ENCODE measurements at regions not wholly inside any gene's neighbourhood (a gene's known extent, or its start where the extent isn't known, plus 50 kb on each side); places are given as distances from the start of the nearest gene placed in this dataset.
"Not testable (repeated sequence)": the region's sequence is repeated elsewhere in the genome, so short reads cannot be mapped to it uniquely, and the experiment has no call there.

DNA sequence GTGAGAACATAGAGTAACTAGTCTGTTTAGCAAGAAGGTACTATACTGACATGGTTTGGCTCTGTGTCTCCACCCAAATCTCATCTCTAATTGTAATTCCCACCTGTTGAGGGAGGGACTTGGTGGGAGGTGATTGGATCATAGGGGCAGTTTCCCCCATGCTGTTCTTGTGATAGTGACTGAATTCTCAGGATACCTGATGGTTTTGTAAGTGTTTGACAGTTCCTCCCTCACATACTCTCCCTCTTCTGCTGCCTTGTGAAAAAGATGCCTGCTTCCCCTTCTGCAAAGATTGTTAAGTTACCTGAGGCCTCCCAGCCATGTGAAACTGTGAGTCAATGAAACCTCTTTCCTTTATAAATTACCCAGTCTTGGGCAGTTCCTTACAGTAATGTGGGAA is 240.4 kb upstream of the ST8SIA4 start:
- DNase-seq, result no peak

DNA sequence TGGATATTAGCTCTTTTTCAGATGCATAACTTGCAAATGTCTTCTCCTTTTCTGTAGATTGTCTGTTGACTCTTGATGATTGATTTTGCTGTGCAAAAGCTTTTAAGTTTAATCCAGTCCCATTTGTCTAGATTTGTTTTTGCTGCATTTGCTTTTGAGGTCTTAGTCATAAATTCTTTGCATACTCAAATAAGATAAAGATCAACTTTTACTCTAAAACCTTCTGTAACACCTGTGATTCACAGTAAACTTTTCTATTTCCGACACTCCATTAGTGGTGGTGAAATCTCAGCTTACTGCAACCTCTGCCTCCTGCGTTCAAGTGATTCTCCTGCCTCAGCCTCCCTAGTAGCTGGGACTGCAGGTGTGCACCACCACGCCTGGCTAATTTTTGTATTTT is 239.0 kb upstream of the ST8SIA4 start:
- DNase-seq, result no peak

DNA sequence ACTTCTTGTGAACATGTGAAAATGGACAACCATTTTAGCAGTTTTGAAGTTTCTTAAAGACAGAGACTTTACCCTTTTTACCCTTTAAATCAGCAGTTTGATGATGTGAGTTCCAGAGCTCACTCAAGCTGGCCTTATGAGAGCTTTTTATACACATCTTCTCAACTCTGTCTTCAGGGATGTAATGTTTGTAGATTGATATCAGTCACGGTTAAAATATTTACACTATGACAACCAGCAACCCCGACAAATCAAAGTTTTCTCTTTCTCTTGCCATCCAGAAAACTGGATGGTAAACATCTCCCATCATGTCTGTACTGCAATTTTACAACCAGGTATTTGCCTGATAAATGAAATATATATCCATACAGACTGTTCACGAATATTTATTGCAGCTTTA is 233.4 kb upstream of the ST8SIA4 start:
- no peak for DNase-seq

DNA sequence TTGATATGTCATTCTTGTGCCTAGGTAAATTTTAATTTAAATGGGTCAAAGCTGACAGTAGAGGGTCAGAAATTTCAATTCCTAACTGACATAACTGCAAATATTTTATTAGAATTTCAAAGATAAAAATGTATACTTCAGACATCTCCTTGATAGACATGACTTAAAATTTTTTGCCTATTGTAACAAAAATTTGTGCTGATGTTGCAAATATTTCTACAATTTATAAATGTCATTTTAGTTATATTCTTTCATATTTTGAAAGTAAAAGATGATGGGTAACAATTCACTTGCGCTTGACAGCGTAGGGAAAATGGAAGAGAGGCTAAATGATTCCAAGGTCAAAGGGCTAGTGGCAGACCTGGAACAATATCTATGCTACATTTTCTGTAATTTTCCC is 220.3 kb upstream of the ST8SIA4 start:
- DNase-seq, result no peak

DNA sequence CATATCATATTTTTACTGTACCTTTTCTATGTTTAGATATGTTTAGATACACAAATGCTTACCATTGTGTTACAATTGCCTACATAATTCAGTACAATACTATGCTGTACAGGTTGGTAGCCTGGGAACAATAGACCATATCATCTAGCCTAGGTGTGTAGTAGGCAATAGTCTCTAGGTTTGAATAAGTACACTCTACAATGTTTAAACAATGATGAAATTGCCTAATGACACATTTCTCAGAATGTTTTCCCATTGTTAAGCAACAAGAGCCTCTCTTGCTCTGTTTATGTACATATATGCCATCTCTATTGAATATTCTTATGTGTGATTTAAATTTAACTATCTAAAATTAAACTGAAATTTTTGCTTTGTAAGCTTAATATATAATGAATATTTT is 209.6 kb upstream of the ST8SIA4 start:
- DNase-seq, result no peak

DNA sequence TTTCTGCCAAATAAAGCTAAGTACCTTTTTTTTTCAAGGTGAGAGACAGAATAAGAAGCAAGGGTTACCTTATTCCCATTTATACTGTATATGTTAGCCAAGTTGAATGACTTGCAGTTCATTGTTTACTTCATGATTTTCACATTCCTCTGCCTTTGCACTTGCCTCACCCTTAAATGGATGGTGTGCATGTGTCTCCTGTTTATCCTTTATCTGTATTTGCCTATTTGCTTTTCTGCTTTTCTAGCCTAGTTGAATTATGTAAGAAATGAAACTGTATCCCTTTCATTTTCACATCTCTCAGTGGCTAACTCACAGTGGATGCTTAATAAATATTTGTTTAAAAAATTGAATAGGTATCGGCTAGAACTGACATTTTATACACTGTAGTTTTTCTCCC is 200.8 kb upstream of the ST8SIA4 start:
- no peak for DNase-seq

DNA sequence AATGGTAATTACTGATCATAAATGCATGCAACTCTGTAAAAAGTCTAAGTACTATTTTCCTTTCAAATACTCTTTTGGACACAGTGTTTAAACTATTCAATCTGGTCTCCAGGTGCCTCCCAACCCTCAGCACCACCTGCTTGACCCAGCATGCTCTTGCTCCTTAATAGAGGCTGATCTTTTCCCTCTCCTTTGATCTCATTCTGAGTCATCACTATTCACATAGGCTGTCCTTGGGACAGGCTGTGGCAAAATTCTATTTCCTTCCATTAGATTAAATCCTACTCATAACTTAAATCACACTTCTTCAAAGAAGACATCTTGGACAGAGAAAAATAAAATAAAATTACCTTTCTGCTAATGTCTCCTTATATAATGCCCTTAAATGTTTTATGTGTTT is 199.4 kb upstream of the ST8SIA4 start:
- DNase-seq, result no peak

DNA sequence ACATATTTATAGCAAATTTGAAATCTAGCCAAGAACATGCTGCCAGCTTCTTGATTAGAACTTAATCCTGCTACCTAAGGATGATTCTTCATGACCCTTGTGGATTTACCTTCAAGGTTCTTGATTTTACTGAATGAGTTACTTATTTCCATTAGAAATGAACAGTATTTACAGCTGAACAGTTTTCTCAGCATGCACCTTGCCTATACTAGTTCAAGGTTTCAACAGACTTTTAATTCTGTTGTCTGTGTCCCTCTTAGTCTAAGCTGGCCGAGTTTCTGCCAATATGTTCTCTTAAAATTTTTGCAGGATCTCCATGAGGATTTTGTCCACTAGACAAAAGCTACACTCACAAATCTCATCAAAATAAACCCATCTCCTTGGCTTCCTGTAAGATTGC is 188.8 kb upstream of the ST8SIA4 start:
- no peak for DNase-seq

DNA sequence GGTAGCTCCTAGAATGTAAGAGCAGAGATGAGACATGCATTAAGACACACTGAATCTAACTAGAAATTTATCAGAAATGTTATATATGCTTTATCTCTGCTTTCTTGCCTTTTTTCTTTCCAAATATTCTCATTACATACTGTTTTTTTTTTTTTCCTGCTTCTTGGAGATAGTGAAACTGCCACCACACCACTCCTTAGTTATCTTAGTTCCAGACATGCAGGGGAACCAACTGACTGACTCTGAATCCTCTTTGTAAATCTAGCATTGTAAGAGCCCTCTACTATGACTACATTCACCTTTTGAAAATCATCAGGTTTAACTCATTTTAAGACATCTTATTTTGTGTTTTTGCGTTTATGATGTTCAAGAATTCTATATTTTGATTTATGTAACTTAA is 181.3 kb upstream of the ST8SIA4 start:
- DNase-seq, result no peak

DNA sequence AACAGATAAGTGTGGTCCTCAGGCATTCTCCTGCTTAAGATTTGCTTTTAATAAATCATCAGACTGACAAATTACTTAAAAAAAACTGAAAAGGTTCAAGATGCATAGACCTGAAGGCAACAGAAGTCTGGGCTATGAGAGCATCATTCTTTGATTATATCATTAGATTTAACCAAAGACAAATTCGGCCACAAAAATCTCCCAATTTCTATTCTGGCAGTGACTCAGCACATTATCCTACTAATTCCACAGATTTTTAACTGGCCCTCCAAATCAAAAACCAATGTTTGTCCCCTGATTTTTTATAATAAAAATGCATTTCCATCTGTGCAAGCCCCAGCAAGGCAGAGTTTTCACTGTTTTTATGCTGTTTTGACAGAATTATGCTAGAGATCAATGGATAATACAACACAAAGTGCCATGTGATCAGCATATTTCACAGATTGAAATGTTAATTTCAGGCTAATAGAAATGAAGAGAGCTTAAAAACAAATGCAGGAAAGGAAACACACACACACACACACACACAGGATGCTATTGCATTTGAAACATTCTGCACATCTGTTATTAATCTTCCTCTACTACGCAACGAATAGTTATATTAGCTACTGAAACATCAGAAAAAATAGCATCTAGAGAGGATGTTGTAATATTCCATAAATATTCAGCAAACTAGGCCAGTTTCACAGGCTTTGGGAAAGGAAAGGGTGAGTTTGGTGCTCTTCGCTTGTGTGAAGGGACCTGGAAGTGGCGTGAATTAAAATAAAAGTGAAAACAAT is 177.6 kb upstream of the ST8SIA4 start:
- DNase-seq, result no peak

DNA sequence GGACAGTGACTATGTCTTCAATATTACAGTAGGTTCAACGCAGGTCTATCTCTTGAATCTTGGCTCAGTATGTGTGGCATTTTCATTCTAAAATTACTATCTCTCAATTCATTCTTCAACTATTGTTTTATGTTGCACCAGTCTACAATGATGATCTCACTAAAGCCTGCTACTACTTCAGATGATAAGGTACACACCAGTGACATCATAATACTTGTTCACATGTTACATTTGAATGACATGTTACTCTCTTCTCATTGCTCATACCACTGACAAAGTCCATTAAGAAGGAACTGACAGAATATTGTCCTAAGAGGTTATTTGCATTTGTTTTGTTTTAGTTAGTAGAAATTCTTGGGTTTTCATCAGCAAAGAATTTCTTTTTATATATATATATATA is 165.2 kb upstream of the ST8SIA4 start:
- DNase-seq, result no peak

DNA sequence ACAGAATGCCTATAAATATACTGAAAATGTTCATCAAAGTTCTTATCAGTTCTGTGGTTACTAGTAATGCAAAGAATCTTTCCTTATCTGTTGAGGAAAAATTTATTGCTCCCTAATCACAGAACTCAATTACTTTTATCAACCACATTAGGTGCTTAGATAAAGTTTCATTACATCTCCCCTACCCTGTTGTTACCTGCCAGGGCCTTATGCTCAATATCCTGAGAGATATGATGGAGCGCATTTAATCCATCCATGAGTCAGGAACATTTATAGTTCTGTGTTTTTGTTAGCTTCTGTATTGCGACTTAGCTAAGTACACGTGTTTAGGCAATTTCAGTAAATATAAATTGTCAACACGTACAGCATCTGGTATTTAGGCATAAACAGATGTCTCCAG is 164.3 kb upstream of the ST8SIA4 start:
- DNase-seq, result no peak

DNA sequence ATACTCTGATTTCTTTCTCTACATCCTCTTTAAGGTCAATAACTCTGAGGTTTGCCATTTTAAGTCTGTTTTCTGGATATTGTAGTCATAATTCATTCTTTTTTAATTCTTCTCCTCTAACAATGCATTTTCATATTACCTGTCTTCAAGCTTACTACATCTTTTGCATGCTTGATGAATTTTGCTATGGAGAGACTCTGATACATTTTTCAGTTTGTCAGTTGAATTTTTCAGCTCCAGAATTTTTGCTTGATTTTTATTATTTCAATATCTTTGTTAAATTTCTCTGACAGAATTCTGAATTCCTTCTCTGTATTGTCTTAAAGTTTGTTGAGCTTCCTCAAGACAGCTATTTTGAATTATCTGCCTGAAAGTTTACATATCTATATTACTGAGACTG is 159.8 kb upstream of the ST8SIA4 start:
- no peak for DNase-seq

DNA sequence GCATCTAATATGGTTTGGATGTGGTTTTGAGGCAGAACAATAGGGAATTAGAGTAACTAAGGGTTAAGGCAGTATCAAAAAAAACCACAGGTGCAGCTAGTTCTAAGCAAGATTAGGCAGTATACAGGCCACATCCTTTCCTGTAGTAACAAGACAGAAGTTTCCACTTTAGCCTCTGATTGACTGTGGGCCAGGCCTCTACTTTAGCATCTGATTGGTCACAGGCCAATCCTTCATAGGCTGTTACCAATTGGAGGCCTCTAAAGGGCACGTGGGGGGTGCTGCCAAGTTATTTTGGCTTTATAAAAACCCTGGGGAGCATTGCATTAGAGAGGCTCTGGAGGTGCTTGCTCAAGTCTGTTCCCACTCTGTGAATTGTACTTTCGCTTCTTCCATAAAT is 144.1 kb upstream of the ST8SIA4 start:
- DNase-seq, result no peak

DNA sequence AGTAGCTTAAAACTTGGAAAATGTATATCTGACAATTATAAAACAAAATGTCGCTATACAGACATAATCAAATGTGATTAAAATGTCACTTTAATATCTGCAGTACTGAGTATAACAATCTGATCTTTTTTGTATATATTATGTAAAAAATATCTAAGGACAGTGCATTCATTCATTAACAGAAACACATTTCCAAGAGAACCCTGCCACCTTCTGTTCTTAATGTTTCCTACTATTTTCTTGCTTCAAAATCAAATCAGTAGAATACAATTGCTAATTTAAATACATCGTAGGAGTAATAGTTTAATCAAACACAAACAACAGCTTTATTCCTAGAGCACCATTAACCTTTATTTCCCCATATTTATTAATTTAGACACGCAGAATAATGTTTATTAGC is 142.6 kb upstream of the ST8SIA4 start:
- peak in 1 of 2 experiments; percentile 31 for DNase-seq

DNA sequence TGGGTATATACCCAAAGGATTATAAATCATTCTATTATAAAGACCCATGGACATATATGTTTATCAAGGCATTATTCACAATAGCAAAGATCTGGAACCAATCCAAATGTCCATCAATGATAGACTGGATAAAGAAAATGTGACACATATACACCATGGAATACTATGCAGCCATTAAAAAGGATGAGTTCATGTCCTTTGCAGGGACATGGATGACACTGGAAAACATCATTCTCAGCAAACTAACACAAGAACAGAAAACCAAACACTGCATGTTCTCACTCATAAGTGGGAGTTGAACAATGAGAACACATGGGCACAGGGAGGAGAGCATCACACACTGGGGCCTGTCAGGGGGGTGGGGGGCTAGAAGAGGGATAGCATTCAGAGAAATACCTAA is 136.9 kb upstream of the ST8SIA4 start:
- DNase-seq, result not testable (repeated sequence)

DNA sequence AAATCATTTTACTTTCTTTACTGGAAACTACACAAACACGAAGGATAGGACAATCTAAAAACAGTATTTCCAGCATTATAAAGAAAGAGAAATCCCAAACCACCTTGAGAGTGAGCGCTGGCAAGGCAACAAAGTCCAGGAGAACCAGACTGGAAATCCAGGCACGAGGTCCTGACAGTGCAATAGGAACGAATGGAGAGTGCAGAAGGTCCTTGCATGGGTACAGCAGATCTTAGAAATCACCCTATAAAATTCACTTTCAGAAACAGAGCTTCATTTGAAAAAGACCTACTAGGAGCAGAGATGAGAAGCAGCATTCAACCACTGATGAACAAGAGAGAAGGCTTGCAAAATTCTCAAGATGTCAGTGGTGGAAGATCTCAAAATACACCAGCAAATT is 133.7 kb upstream of the ST8SIA4 start:
- DNase-seq, result no peak

DNA sequence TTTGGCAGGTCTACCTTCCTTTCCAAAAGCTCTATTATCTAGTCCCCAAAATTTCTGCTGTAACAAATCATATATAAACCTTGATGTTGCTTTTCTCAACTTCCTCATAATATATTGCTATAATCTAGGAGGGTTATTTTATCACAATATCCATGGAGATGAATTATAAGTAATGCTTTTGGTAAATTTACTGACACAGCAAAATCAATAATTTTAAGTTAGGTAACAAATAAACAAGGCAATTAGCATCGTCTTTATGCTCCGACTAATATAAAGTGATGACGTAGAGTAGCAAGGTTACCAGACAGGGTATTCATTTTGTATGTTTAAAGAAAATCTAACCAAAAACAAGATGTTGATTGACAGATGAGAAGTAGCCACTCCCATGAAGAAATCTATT is 132.3 kb upstream of the ST8SIA4 start:
- DNase-seq, result no peak

DNA sequence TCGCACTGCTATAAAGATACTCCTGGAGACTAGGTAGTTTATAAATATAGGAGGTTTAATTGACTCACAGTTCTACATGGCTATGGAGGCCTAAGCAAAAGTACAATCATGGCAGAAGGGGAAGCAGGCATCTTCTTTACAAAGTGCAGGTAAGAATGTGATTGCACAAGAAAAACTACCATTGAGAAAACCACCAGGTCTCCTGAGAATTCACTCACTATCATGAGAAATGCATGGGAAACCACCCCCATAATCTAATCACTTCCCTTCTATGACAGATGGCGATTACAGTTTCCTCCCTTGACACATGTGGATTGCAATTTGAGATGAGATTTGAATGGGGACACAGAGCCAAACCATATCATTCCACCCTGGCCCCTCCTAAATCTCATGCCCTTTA is 121.2 kb upstream of the ST8SIA4 start:
- no peak for DNase-seq

DNA sequence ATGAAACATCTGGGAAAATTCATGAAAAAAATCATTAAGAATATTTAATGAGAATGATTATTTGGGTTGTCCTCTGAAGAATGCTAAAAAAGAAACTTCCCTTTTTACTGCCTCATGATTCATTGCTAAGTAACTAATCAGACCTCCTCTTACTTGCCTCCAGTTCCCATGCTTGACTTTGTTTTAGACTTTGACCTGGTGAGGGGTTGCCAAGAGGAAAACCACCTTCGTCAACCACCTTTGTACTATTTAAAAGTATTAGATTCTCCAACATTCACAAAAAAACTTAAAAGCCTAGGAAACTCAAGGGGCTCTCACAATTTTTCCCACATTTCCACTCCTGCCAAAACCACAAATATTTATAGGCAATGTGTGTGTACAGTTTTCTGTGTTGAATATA is 115.2 kb upstream of the ST8SIA4 start:
- no peak for DNase-seq

DNA sequence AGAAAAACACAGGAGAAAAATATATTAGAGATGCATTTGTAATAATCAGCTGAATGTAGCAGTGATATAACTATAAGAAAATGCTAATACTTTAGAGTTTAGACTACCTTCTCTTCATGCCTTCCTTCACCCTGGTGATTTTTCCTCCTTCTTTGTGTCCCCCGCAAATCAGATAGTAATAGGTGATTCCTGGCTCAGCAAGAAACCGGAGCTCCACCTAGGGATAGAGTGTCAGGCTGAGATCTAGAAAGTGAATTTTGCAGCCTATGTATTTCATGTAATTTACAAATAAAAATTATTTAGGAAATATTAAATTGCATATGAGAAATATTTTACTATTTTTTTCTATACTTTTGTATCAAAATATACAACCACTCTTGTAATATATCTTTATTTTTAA is 109.8 kb upstream of the ST8SIA4 start:
- no peak for DNase-seq

DNA sequence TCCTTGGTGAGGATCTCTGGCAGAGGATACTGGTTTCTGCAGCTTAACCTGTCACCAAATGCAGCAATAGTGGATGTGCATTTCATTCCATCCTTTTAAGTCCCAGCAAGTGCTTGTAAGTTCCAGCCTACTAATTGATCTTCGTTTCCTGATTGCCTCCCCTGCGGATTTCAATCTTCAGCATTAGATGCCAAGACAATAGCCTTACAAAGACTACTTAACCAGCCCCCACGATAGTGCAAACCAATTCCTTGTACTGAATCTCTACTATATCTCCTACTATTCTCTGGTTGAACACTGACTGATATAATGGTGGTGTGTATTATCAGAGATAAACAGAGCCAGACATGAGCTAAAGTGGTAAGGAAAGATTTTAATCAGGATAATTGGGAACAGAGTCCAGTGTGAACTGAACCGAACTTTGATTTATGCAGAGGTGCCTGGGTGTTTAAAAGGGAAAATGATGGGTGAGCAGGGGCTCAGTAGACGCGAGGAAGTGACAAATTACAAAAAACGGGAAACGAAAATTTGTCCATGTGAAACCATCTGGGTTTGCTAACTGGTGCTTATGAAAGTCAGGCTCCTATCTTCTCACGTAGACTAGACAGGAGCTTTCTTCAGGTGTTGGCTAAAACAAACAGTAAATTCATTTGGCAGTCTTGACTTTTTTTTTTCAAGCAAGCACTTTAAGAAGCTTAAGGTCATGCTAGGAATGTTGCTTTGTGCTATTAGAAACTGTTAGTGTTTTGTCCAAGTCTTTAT is 106.9 kb upstream of the ST8SIA4 start:
- no peak for DNase-seq

DNA sequence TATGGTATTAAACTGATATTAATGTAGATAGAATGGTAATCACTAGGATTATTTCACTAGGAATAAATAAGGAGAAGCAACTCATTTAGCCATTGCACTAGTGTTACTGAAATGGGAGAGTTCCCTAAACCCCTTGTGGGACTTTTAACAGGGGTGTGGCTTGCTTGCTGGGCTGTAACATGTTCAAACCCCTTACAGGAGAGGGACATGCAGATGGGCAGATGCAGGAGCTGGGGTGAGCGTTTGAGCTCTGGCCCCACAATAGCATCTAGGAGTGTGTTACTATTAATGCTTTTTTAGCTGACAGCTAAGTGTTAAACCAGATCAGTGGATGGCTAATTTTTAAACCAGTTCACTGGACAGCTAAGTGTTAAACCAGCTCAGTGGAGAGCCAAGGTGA is 89.3 kb upstream of the ST8SIA4 start:
- no peak for DNase-seq

DNA sequence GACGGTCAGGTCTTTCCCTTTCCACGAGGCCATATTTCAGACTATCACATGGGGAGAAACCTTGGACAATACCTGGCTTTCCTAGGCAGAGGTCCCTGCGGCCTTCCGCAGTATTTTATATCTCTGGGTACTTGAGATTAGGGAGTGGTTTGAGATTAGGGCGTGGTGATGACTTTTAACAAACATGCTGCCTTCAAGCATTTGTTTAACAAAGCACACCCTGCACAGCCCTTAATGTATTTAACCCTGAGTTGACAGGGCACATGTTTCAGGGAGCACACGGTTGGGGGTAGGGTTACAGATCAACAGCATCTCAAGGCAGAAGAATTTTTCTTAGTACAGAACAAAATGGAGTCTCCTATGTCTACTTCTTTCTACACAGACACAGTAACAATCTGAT is 80.5 kb upstream of the ST8SIA4 start:
- not testable (repeated sequence) for DNase-seq

DNA sequence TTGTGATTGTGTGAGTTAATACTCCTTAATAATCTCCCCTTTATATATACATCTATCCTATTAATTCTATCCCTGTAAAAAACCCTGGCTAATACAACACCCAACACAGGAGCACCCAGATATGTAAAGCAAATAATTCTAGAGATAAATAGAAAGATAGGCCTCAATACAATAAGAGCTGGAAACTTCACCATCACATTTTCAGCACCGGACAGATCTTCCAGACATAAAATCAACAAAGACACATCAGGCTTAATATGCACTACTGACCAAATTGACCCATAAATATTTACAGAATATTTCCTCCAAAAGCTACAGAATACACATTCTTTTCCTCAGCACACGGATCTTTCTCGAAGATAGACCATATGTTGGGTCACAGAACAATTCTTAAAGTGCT is 71.0 kb upstream of the ST8SIA4 start:
- DNase-seq, result no peak
